HepG2 (cell line): ENCODE measurements at regions not wholly inside any gene's neighbourhood (a gene's known extent, or its start where the extent isn't known, plus 50 kb on each side); places are given as distances from the start of the nearest gene placed in this dataset.
A peak's percentile ranks its signal among the peaks of the same experiment; 100 is the strongest.

Experiments
- BCL6 ChIP-seq: IDR thresholded peaks from 2 replicates; pipeline ENCODE4 v1.6.1; 2016; ENCODE audit warnings: missing genetic modification reagents, missing compliant biosample characterization
- BRD4 ChIP-seq: sonication (generic); formaldehyde crosslinking; IDR thresholded peaks from 2 replicates; pipeline ENCODE4 v1.4.0; 2020; ENCODE audit warnings: missing genetic modification reagents
- FOXP1 ChIP-seq, 2 experiments: fragments of 450-650 bp in 1 of 2; IDR thresholded peaks; 2 replicates each; pipeline ENCODE4 v1.6.1; 2017 to 2018; ENCODE audit warnings: antibody characterized with exemption in 1 of 2
- GATA4 ChIP-seq: sonication (generic); IDR thresholded peaks from 2 replicates; pipeline ENCODE4 v1.6.1; 2016; ENCODE audit warnings: antibody characterized with exemption, low read depth, borderline replicate concordance
- GFI1 ChIP-seq: sonication (generic); formaldehyde crosslinking; IDR thresholded peaks from 2 replicates; pipeline ENCODE4 v1.5.0; 2020; ENCODE audit warnings: missing genetic modification reagents, mild to moderate bottlenecking, borderline replicate concordance
- GRHL1 ChIP-seq: sonication (generic); formaldehyde crosslinking; conservative IDR thresholded peaks from 2 replicates; pipeline ENCODE4 v1.8.0; 2022; ENCODE audit warnings: missing genetic modification reagents
- HOXA9 ChIP-seq: sonication (generic); formaldehyde crosslinking; IDR thresholded peaks from 2 replicates; pipeline ENCODE4 v1.8.1; 2022; ENCODE audit warnings: missing genetic modification reagents, mild to moderate bottlenecking, moderate library complexity, borderline replicate concordance
- IRF2 ChIP-seq: IDR thresholded peaks from 2 replicates; pipeline ENCODE4 v1.6.1; 2018; ENCODE audit warnings: missing genetic modification reagents, missing compliant biosample characterization
- KAT8 ChIP-seq: IDR thresholded peaks from 2 replicates; pipeline ENCODE4 v1.6.1; 2016; ENCODE audit warnings: missing genetic modification reagents, missing compliant biosample characterization
- KLF16 ChIP-seq, 2 experiments: sonication (generic) in 1 of 2; formaldehyde crosslinking in 1 of 2; IDR thresholded peaks; 2 replicates each; pipeline versions ENCODE4 v1.6.1 to v1.8.0; 2016 to 2023; ENCODE audit warnings: missing genetic modification reagents in 2 of 2, missing compliant biosample characterization in 1 of 2
- NCOR1 ChIP-seq: fragments of 200-600 bp; sonication (generic); IDR thresholded peaks from 2 replicates; pipeline ENCODE4 v1.7.0; 2017; ENCODE audit warnings: antibody characterized with exemption, low read length, borderline replicate concordance
- NR1H2 ChIP-seq: sonication (generic); formaldehyde crosslinking; IDR thresholded peaks from 2 replicates; pipeline ENCODE4 v1.8.1; 2022; ENCODE audit warnings: low read depth, missing genetic modification reagents, borderline replicate concordance
- PAWR ChIP-seq: sonication (generic); formaldehyde crosslinking; IDR thresholded peaks from 2 replicates; pipeline ENCODE4 v1.4.0; 2020; ENCODE audit warnings: missing genetic modification reagents, mild to moderate bottlenecking, borderline replicate concordance
- SNRNP70 ChIP-seq: fragments of 200-400 bp; formaldehyde crosslinking; IDR thresholded peaks from 2 replicates; pipeline ENCODE4 v1.6.1; 2017; ENCODE audit warnings: mild to moderate bottlenecking, low read depth, low read length, moderate library complexity
- SSRP1 ChIP-seq: IDR thresholded peaks from 2 replicates; pipeline ENCODE4 v1.6.1; 2016; ENCODE audit warnings: control low read depth
- TBX2 ChIP-seq: sonication (generic); formaldehyde crosslinking; IDR thresholded peaks from 2 replicates; pipeline ENCODE4 v1.5.0; 2020; ENCODE audit warnings: missing genetic modification reagents, mild to moderate bottlenecking, borderline replicate concordance
- TGIF2 ChIP-seq: IDR thresholded peaks from 2 replicates; pipeline ENCODE4 v1.6.1; 2016; ENCODE audit warnings: control low read depth, missing compliant biosample characterization
- ZBTB3 ChIP-seq: sonication (generic); formaldehyde crosslinking; IDR thresholded peaks from 2 replicates; pipeline ENCODE4 v1.4.0; 2020; ENCODE audit warnings: low read depth, mild to moderate bottlenecking, moderate library complexity, missing genetic modification reagents, borderline replicate concordance
- ZFY ChIP-seq: sonication (generic); formaldehyde crosslinking; IDR thresholded peaks from 2 replicates; pipeline ENCODE4 v1.4.0; 2020; ENCODE audit warnings: missing genetic modification reagents
- ZNF331 ChIP-seq: sonication (generic); formaldehyde crosslinking; IDR thresholded peaks from 2 replicates; pipeline ENCODE4 v1.4.0; 2020; ENCODE audit warnings: missing genetic modification reagents
- ZNF772 ChIP-seq: sonication (generic); formaldehyde crosslinking; IDR thresholded peaks from 2 replicates; pipeline ENCODE4 v1.5.0; 2020; ENCODE audit warnings: mild to moderate bottlenecking, missing genetic modification reagents
- ZZZ3 ChIP-seq: sonication (generic); formaldehyde crosslinking; IDR thresholded peaks from 2 replicates; pipeline ENCODE4 v1.4.0; 2020; ENCODE audit warnings: missing genetic modification reagents, mild to moderate bottlenecking, borderline replicate concordance
- TF ChIP-seq, protein P1 (sequence below): sonication (generic); formaldehyde crosslinking; IDR thresholded peaks from 2 replicates; pipeline ENCODE4 v1.4.0; 2020; ENCODE audit warnings: missing genetic modification reagents
- TF ChIP-seq, protein P2 (sequence below): sonication (generic); formaldehyde crosslinking; IDR thresholded peaks from 2 replicates; pipeline ENCODE4 v1.4.0; 2020; ENCODE audit warnings: missing genetic modification reagents
- TF ChIP-seq, protein P3 (sequence below): sonication (generic); formaldehyde crosslinking; IDR thresholded peaks from 2 replicates; pipeline ENCODE4 v1.8.1; 2023; ENCODE audit warnings: mild to moderate bottlenecking, missing genetic modification reagents, borderline replicate concordance

DNA sequence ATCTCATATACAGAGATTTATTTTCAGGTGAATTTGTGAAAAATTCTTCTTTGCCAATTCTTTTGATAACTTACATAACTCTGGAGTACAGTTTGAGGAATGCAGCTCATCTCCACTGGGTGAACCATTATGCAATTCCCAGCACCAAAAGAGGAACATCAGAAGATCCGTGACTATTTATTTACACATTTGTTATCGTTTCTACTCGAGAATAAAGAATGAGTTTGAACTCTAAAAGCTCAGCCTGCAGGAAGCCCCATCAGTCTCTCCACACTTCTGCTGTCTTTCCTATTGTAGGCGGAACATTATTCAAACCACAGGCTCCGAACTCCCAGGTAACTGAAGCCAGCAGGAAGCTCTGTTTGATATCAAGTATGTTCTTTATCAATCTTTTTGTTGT, 95.9 kb upstream of the IFNGR1 start (continued):
- TF ChIP-seq TGIF2 (CRISPR knock-in tag): peak; percentile 46; the same call in 1 of the 2 replicates
- TF ChIP-seq GFI1 (CRISPR knock-in tag): 0 out of 2 replicates have a peak, but pooled peaks have one; percentile 64
- TF ChIP-seq, protein P1, sequence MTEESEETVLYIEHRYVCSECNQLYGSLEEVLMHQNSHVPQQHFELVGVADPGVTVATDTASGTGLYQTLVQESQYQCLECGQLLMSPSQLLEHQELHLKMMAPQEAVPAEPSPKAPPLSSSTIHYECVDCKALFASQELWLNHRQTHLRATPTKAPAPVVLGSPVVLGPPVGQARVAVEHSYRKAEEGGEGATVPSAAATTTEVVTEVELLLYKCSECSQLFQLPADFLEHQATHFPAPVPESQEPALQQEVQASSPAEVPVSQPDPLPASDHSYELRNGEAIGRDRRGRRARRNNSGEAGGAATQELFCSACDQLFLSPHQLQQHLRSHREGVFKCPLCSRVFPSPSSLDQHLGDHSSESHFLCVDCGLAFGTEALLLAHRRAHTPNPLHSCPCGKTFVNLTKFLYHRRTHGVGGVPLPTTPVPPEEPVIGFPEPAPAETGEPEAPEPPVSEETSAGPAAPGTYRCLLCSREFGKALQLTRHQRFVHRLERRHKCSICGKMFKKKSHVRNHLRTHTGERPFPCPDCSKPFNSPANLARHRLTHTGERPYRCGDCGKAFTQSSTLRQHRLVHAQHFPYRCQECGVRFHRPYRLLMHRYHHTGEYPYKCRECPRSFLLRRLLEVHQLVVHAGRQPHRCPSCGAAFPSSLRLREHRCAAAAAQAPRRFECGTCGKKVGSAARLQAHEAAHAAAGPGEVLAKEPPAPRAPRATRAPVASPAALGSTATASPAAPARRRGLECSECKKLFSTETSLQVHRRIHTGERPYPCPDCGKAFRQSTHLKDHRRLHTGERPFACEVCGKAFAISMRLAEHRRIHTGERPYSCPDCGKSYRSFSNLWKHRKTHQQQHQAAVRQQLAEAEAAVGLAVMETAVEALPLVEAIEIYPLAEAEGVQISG (CRISPR knock-in tag): no peak
- no peak for TF ChIP-seq GRHL1 (CRISPR knock-in tag)
- no peak for TF ChIP-seq ZFY (CRISPR knock-in tag)
- no peak for TF ChIP-seq SNRNP70
- no peak for TF ChIP-seq NR1H2
- peak; percentile 83 for TF ChIP-seq BCL6 (CRISPR knock-in tag)
- peak; percentile 58; the same call in 1 of the 2 replicates for TF ChIP-seq SSRP1 (CRISPR knock-in tag)
- TF ChIP-seq HOXA9 (CRISPR knock-in tag): no peak
- TF ChIP-seq KAT8 (CRISPR knock-in tag): peak; percentile 53; the same call in 1 of the 2 replicates
- TF ChIP-seq, protein P2, sequence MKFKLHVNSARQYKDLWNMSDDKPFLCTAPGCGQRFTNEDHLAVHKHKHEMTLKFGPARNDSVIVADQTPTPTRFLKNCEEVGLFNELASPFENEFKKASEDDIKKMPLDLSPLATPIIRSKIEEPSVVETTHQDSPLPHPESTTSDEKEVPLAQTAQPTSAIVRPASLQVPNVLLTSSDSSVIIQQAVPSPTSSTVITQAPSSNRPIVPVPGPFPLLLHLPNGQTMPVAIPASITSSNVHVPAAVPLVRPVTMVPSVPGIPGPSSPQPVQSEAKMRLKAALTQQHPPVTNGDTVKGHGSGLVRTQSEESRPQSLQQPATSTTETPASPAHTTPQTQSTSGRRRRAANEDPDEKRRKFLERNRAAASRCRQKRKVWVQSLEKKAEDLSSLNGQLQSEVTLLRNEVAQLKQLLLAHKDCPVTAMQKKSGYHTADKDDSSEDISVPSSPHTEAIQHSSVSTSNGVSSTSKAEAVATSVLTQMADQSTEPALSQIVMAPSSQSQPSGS (CRISPR knock-in tag): peak; percentile 42; the same call in 1 of the 2 replicates
- TF ChIP-seq ZZZ3 (CRISPR knock-in tag): no peak
- TF ChIP-seq, protein P3, sequence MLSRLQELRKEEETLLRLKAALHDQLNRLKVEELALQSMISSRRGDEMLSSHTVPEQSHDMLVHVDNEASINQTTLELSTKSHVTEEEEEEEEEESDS (CRISPR knock-in tag): no peak
- TF ChIP-seq PAWR (CRISPR knock-in tag): no peak
- TF ChIP-seq ZBTB3 (CRISPR knock-in tag): no peak
- TF ChIP-seq BRD4 (CRISPR knock-in tag): no peak
- TF ChIP-seq ZNF331 (CRISPR knock-in tag): peak; percentile 63; the same call in 1 of the 2 replicates
- TF ChIP-seq FOXP1 (IDR thresholded peaks at IDR 0.05): no peak
- TF ChIP-seq FOXP1 (CRISPR knock-in tag; IDR thresholded peaks at IDR 0.05): peak; percentile 60; the same call in 1 of the 2 replicates
- TF ChIP-seq ZNF772: peak; percentile 49; the same call in 1 of the 2 replicates
- TF ChIP-seq NCOR1: peak; percentile 59; the same call in 1 of the 2 replicates
- TF ChIP-seq KLF16 (CRISPR knock-in tag; IDR thresholded peaks at IDR 0.05): 0 out of 4 replicates have a peak, but pooled peaks of 1 of the 2 experiments have one; percentile 29
- peak; percentile 84 for TF ChIP-seq TBX2
- TF ChIP-seq GATA4: peak; percentile 44; the same call in 1 of the 2 replicates
- TF ChIP-seq IRF2: peak; percentile 60; the same call in 1 of the 2 replicates
